RWPE1 (cell line): ENCODE measurements at regions not wholly inside any gene's neighbourhood (a gene's known extent, or its start where the extent isn't known, plus 50 kb on each side); places are given as distances from the start of the nearest gene placed in this dataset.
"Not testable (repeated sequence)": the region's sequence is repeated elsewhere in the genome, so short reads cannot be mapped to it uniquely, and the experiment has no call there.

Source experiments
- CTCF ChIA-PET: fragments of 350-600 bp; sonication (Branson Sonifier 250); formaldehyde crosslinking; extraction: SDS; loops from one replicate; lab custom pipeline; 2021; lab: Yijun Ruan, JAX
- POLR2A ChIA-PET: fragments of 400-600 bp; formaldehyde crosslinking; extraction: SDS; loops from one replicate; lab custom pipeline; 2020; ENCODE audit warnings: antibody characterized with exemption; ENCODE audit not compliant: low non-redundant PET; lab: Yijun Ruan, JAX
- DNase-seq: peaks from one replicate; pipeline ENCODE4 v3.0.0; 2012; ENCODE audit warnings: low spot score
- H3K27ac ChIP-seq: fragments of 450-650 bp; 2 replicates; pipeline ENCODE4 v1.5.1; 2017
- CTCF ChIP-seq: fragments of 450-650 bp; conservative IDR thresholded peaks from 2 replicates; pipeline ENCODE4 v1.5.1; 2017; ENCODE audit warnings: low read depth, mild to moderate bottlenecking

GRCh38 chr10:56095506-56096225, 265.4 kb downstream of the ZWINT start:
- ChIA-PET CTCF (no interaction called here), POLR2A (no interaction called here)
- no peak for DNase-seq
- H3K27ac ChIP-seq = no peak overlapping the region
- no peak for TF ChIP-seq CTCF

- H3K27ac ChIP-seq, DNase-seq, POLR2A ChIA-PET, CTCF ChIA-PET: not testable (repeated sequence)
Observed at GRCh38 chr10:56093645-56094044, 267.4 kb downstream of the ZWINT start.

GRCh38 chr10:56091872-56092271, 269.2 kb downstream of the ZWINT start:
- DNase-seq = no peak
- TF ChIP-seq CTCF = no peak
- CTCF ChIA-PET = no interaction called here
- no peak overlapping the region for H3K27ac ChIP-seq
- POLR2A ChIA-PET = no interaction called here

GRCh38 chr10:56090914-56091540, 270.0 kb downstream of the ZWINT start:
- ChIA-PET POLR2A (no interaction called here), CTCF (no interaction called here)
- TF ChIP-seq CTCF = no peak
- DNase-seq = no peak
- H3K27ac ChIP-seq = no peak overlapping the region

GRCh38 chr10:56085406-56086122, 275.5 kb downstream of the ZWINT start:
- no peak for TF ChIP-seq CTCF
- no peak for DNase-seq
- ChIA-PET POLR2A (no interaction called here), CTCF (no interaction called here)
- H3K27ac ChIP-seq = no peak overlapping the region

GRCh38 chr10:56082169-56082568, 278.9 kb downstream of the ZWINT start:
- no peak for DNase-seq
- TF ChIP-seq CTCF = no peak
- CTCF ChIA-PET = interaction anchor here (0.6 kb wide), 1 partner anchor 22 kb away, joined by 6 read pairs; no protein-coding TSS in a partner anchor
- POLR2A ChIA-PET = no interaction called here
- no peak overlapping the region for H3K27ac ChIP-seq
